ENCODE measurements at regions not wholly inside any gene's neighbourhood (a gene's known extent, or its start where the extent isn't known, plus 50 kb on each side); places are given as distances from the start of the nearest gene placed in this dataset.

DNA sequence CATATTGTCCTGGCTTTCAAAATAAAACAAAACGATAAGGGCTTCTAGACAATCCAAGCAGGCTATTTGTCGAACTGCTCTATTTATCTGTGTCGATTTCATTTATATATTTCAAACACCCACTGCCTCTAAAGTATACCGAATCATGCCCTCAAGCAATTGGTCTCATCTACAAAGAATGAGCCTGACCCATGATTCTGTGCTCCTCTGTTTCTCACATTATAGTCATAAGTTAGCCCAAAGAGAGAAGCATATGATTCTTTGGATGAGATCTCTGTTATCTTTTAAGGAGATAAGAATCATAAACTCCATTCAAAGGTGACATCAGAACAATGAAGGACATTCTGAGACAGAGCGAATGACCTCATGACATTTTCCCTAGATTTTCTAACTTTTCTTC lies 191.1 kb downstream of the MAP2K6 start:
- Mint-ChIP-seq H3K4me1 (peaks cover 10 to 22% (median 13%) of the 10 kb centered on the region in 4 donors), H3K4me3 (no peak overlapping the region), H3K36me3 (no peaks in the 10 kb centered on the region), H3K27me3 (no peaks in the 10 kb centered on the region), H3K9me3 (peaks cover 0 to 2% (median 0%) of the 10 kb centered on the region in 8 donors), H3K27ac (no peak overlapping the region)
- no peaks in the 10 kb centered on the region for H3K9me3 ChIP-seq (ENCODE audit: control insufficient read depth in 1 of 2, low read length in 2 of 2)
- DNase-seq, result no peak
- peaks cover 13% of the 10 kb centered on the region for H3K4me1 ChIP-seq (ENCODE audit: insufficient read depth, low read length)
- no peaks in the 10 kb centered on the region for H3K27me3 ChIP-seq (ENCODE audit: insufficient read depth, low read length)
- intact Hi-C loops (cut with micrococcal nuclease), result no loop called here
- POLR2A ChIA-PET (ENCODE audit: partially characterized antibody), result no interaction called here
- no peaks in the 10 kb centered on the region for H3K36me3 ChIP-seq (ENCODE audit: insufficient read depth, low read length)
- no peak overlapping the region for H3K4me3 ChIP-seq (ENCODE audit: low read length in 2 of 2)
- CTCF ChIA-PET (ENCODE audit: partially characterized antibody), result interaction anchor here (1.6 kb wide), 1 partner anchor 21 kb away, joined by 4 read pairs; no protein-coding TSS in a partner anchor
- H3K27ac ChIP-seq (ENCODE audit: low read depth, low read length), result no peak overlapping the region

DNA sequence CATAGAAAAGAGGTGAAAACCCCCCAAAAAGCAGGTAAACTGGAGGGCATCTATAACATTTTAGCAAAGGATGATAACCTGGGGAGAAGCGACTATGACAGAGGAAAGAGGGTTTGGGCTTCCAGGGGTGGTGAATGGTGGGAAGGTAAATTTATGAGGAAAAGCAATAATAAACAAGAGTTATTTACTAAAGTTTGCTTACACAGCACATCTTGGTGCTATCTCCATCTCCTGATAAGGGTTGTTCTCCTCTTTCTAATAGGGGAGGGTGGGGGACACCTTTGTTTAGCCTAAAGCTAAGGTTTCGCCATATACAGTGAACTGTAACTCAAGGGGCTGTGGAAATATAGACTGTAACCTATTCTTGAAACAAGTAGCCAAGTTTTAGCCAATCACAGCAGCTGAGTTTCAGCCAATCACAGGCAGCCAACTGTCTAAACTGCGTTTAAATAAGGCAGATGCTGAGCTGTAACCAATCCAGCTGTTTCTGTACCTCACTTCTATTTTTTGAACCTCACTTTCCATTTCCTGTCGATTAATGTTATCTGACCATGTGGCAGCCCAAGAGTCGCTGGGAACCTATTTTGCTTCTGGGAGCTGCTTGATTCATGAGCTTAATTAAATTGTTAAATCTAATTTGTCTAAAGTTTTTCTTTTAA lies 191.8 kb downstream of the MAP2K6 start:
- Histone ChIP-seq H3K27ac (ENCODE audit: low read depth, low read length) (no peak overlapping the region), H3K36me3 (ENCODE audit: insufficient read depth, low read length) (no peaks in the 10 kb centered on the region), H3K27me3 (ENCODE audit: insufficient read depth, low read length) (no peaks in the 10 kb centered on the region), H3K9me3 (ENCODE audit: control insufficient read depth in 1 of 2, low read length in 2 of 2) (no peaks in the 10 kb centered on the region), H3K4me3 (ENCODE audit: low read length in 2 of 2) (no peak overlapping the region), H3K4me1 (ENCODE audit: insufficient read depth, low read length) (peaks cover 13% of the 10 kb centered on the region)
- ChIA-PET CTCF (ENCODE audit: partially characterized antibody) (interaction anchor here (0.9 to 2.1 kb wide), 7 partner anchors 12 to 45 kb away, joined by 3 to 7 read pairs (median 4); no protein-coding TSS in a partner anchor), POLR2A (ENCODE audit: partially characterized antibody) (no interaction called here)
- Mint-ChIP-seq H3K36me3 (no peaks in the 10 kb centered on the region), H3K9me3 (peaks cover 0 to 2% (median 0%) of the 10 kb centered on the region in 8 donors), H3K4me1 (peaks cover 10 to 22% (median 13%) of the 10 kb centered on the region in 4 donors), H3K4me3 (no peak overlapping the region), H3K27me3 (no peaks in the 10 kb centered on the region), H3K27ac (no peak overlapping the region)
- no peak for DNase-seq
- intact Hi-C loops (cut with micrococcal nuclease), result no loop called here

DNA sequence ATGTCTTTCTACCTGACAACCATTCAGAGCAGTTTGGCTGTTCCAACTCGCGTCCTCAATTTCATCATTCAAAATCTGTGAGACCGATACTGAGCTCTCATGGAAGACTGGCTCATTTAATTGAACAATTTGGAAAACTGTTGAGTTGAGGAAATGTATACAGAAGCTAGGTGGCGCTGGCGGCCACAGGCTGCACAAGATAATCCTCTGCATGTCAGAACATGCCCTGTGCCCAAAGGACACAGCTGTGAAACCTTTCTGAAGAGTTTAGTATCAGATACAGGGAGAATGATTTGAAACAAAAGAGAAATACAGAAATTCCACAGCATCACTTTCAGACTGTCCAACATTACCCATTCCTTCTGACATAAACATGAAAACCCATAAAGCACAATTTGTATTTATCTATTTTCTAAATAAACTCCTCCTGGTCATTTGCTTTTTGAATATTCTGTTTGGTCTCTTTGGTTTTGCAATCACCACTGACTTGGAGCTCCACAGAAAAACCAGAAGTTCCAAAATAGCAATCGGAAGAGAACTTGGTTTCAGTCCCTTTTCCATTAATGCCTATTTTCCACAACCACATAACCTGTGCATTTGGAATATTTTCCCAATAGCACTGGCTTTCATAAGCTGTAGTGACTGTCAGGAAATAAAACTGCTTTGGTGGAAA lies 192.8 kb downstream of the MAP2K6 start:
- Histone ChIP-seq H3K4me3 (ENCODE audit: low read length in 2 of 2) (no peak overlapping the region), H3K9me3 (ENCODE audit: control insufficient read depth in 1 of 2, low read length in 2 of 2) (no peaks in the 10 kb centered on the region), H3K27me3 (ENCODE audit: insufficient read depth, low read length) (no peaks in the 10 kb centered on the region), H3K4me1 (ENCODE audit: insufficient read depth, low read length) (peaks cover 11% of the 10 kb centered on the region), H3K27ac (ENCODE audit: low read depth, low read length) (no peak overlapping the region), H3K36me3 (ENCODE audit: insufficient read depth, low read length) (no peaks in the 10 kb centered on the region)
- Mint-ChIP-seq H3K36me3 (no peaks in the 10 kb centered on the region), H3K27me3 (no peaks in the 10 kb centered on the region), H3K9me3 (peaks cover 0 to 2% (median 0%) of the 10 kb centered on the region in 8 donors), H3K4me1 (peaks cover 9 to 20% (median 12%) of the 10 kb centered on the region in 4 donors), H3K4me3 (no peak overlapping the region), H3K27ac (no peak overlapping the region)
- no peak for DNase-seq
- POLR2A ChIA-PET (ENCODE audit: partially characterized antibody), result no interaction called here
- CTCF ChIA-PET (ENCODE audit: partially characterized antibody), result interaction anchor here (0.8 to 2.1 kb wide), 10 partner anchors 9 to 536 kb away, joined by 3 to 7 read pairs (median 3); no protein-coding TSS in a partner anchor
- intact Hi-C loops (cut with micrococcal nuclease), result no loop called here

DNA sequence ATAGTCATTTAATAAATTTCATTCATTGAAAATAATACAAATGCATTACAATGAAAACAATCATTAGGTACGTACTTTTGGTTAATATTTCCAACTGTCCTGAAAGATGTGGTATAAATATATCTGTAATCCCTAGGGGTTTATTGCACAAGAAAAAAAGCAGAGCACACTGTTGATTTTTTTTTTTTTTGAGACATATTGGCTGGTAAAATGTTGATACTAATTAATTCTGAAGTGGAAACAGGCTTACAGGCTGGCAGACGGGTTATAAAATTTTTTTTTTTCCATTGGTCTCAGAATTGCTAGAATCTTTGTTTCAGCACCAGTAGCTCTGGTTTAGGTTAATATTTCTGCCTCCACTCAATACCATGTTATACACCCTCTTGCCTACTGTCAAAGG lies 193.6 kb downstream of the MAP2K6 start:
- no peaks in the 10 kb centered on the region for H3K36me3 Mint-ChIP-seq
- CTCF ChIA-PET (ENCODE audit: partially characterized antibody), result interaction anchor here (0.8 to 2.1 kb wide), 4 partner anchors 10 to 535 kb away, joined by 3 to 7 read pairs (median 5); no protein-coding TSS in a partner anchor

DNA sequence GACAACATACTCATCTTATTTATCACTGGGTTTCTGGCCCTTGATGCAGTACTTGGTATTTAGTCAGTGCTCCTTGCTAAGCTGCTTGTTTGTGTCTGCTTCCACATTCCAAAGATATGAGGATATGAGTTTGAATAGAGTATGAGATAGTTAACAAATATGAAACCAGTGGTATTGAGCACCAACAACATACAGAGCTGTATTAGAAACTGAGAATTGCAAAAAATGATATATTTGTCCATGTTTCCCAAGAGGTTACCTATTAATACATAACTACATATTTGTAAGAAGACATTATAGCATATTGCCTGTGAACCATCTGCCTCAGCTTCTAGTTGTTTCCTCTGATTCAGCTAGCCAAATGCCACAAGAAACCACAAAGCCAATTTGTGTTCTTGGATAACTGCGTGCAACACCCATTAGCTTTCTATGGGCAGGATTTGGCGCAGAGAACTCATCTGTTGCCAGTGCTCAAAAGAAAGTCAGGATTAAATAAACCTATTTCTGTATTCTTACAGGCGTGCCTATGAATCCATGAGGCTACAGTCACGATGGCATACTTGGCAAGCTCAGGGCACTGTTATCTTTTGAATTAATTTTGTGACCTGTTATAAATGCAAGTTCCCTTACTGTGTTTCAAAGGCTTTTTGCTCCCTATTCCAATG lies 194.4 kb downstream of the MAP2K6 start:
- intact Hi-C loops (cut with micrococcal nuclease), result no loop called here
- H3K9me3 Mint-ChIP-seq, result peaks cover 0 to 4% (median 0%) of the 10 kb centered on the region in 8 donors
- H3K27ac Mint-ChIP-seq, result no peak overlapping the region
- no peaks in the 10 kb centered on the region for H3K36me3 Mint-ChIP-seq
- Histone ChIP-seq H3K4me1 (ENCODE audit: insufficient read depth, low read length) (no peaks in the 10 kb centered on the region), H3K4me3 (ENCODE audit: low read length in 2 of 2) (no peak overlapping the region), H3K27ac (ENCODE audit: low read depth, low read length) (no peak overlapping the region), H3K36me3 (ENCODE audit: insufficient read depth, low read length) (no peaks in the 10 kb centered on the region), H3K9me3 (ENCODE audit: control insufficient read depth in 1 of 2, low read length in 2 of 2) (no peaks in the 10 kb centered on the region), H3K27me3 (ENCODE audit: insufficient read depth, low read length) (no peaks in the 10 kb centered on the region)
- H3K27me3 Mint-ChIP-seq, result no peaks in the 10 kb centered on the region
- POLR2A ChIA-PET (ENCODE audit: partially characterized antibody), result no interaction called here
- H3K4me1 Mint-ChIP-seq, result peaks cover 0 to 9% (median 2%) of the 10 kb centered on the region in 4 donors
- CTCF ChIA-PET (ENCODE audit: partially characterized antibody), result interaction anchor here (0.8 kb wide), 1 partner anchor 39 kb away, joined by 3 read pairs; no protein-coding TSS in a partner anchor
- no peak for DNase-seq
- H3K4me3 Mint-ChIP-seq, result no peak overlapping the region

More for the DNA sequence above, 193.6 kb downstream of the MAP2K6 start:
- POLR2A ChIA-PET (ENCODE audit: partially characterized antibody), result no interaction called here
- H3K9me3 Mint-ChIP-seq, result peaks cover 0 to 2% (median 0%) of the 10 kb centered on the region in 8 donors
- DNase-seq, result no peak
- H3K4me3 Mint-ChIP-seq, result no peak overlapping the region
- no peak overlapping the region for H3K27ac Mint-ChIP-seq
- Histone ChIP-seq H3K9me3 (ENCODE audit: control insufficient read depth in 1 of 2, low read length in 2 of 2) (no peaks in the 10 kb centered on the region), H3K27ac (ENCODE audit: low read depth, low read length) (no peak overlapping the region), H3K4me1 (ENCODE audit: insufficient read depth, low read length) (peaks cover 2% of the 10 kb centered on the region), H3K27me3 (ENCODE audit: insufficient read depth, low read length) (no peaks in the 10 kb centered on the region), H3K4me3 (ENCODE audit: low read length in 2 of 2) (no peak overlapping the region), H3K36me3 (ENCODE audit: insufficient read depth, low read length) (no peaks in the 10 kb centered on the region)
- intact Hi-C loops (cut with micrococcal nuclease), result no loop called here
- peaks cover 2 to 11% (median 4%) of the 10 kb centered on the region in 4 donors for H3K4me1 Mint-ChIP-seq
- H3K27me3 Mint-ChIP-seq, result no peaks in the 10 kb centered on the region

DNA sequence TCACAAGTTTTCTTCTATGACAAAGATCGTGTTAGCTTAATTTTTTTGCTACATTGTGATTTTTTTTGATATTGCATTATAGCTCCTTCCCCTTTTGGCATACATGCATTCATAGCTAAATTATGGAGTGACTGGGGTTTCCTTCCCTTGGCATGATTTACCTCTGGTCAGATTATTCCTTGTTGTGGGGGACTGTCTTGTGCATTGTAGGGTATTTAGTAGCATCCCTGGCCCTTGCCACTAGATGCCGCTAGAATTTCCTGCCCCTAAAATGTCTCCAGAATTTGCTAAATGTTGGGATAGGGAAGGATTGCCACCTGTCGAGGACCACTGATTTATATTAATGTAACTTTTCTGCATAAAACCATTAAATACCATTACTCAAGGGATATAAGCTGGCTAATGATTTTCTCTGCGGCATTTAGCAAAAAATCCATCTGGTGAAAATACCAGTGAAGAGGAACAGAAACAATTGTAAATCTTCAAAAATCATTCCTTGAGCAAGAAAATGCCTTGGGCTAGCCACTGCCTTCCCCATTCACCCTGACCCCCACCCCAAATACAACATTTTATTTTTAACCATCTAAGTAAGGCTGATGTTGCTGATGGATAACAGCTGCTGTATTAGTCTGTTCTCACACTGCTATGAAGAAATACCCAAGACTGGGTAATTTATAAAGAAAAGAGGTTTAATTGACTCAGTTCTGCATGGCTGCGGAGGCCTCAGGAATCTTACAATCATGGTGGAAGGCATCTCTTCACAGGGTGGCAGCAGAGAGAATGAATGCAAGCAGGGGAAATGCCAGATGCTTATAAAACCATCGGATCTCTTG lies 195.2 kb downstream of the MAP2K6 start:
- intact Hi-C loops (cut with micrococcal nuclease), result no loop called here

More for the DNA sequence above, 195.2 kb downstream of the MAP2K6 start:
- Mint-ChIP-seq H3K4me3 (no peak overlapping the region), H3K9me3 (peaks cover 0 to 4% (median 0%) of the 10 kb centered on the region in 8 donors), H3K27me3 (no peaks in the 10 kb centered on the region), H3K4me1 (peaks cover 0 to 9% (median 2%) of the 10 kb centered on the region in 4 donors), H3K27ac (no peak overlapping the region), H3K36me3 (no peaks in the 10 kb centered on the region)
- Histone ChIP-seq H3K36me3 (ENCODE audit: insufficient read depth, low read length) (no peaks in the 10 kb centered on the region), H3K4me3 (ENCODE audit: low read length in 2 of 2) (no peak overlapping the region), H3K4me1 (ENCODE audit: insufficient read depth, low read length) (no peaks in the 10 kb centered on the region), H3K9me3 (ENCODE audit: control insufficient read depth in 1 of 2, low read length in 2 of 2) (no peaks in the 10 kb centered on the region), H3K27me3 (ENCODE audit: insufficient read depth, low read length) (no peaks in the 10 kb centered on the region), H3K27ac (ENCODE audit: low read depth, low read length) (no peak overlapping the region)
- CTCF ChIA-PET (ENCODE audit: partially characterized antibody), result interaction anchor here (0.8 kb wide), 1 partner anchor 40 kb away, joined by 3 read pairs; no protein-coding TSS in a partner anchor
- POLR2A ChIA-PET (ENCODE audit: partially characterized antibody), result no interaction called here
- DNase-seq, result no peak
